Fibroblast of pulmonary artery (primary cell): ENCODE measurements at regions not wholly inside any gene's neighbourhood (a gene's known extent, or its start where the extent isn't known, plus 50 kb on each side); places are given as distances from the start of the nearest gene placed in this dataset.

Experiments used
- DNase-seq: peaks from one replicate; pipeline ENCODE4 v3.0.0-alpha.2; 2010; ENCODE audit warnings: low read depth
- H3K4me3 ChIP-seq: replicated peaks from 2 replicates; pipeline ENCODE4 v1.5.1; 2011; ENCODE audit warnings: low read depth, mild to moderate bottlenecking, control low read depth, low read length, moderate library complexity
- TF ChIP-seq, protein P1 (sequence below): IDR thresholded peaks from 2 replicates; pipeline ENCODE4 v1.5.1; 2011; ENCODE audit warnings: mild to moderate bottlenecking, control low read depth, low read length, inconsistent platforms; ENCODE audit errors: missing control alignments

DNA sequence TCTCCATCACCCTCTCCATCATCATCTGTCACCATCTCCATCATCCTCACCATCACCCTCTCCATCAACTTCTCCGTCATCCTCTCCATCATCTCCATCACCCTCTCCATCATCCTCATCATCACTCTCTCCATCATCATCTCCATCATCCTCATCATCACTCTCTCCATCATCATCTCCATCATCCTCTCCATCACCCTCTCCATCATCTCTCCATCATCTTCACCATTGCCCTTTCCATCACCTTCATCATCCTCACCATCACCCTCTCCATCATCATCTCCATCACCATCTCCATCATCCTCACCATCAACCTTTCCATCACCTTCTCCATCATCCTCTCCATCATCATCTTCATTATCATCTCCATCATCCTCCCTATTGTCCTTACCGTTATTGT, 565.5 kb upstream of the SGCD start:
- no peak overlapping the region for H3K4me3 ChIP-seq
- TF ChIP-seq, protein P1, sequence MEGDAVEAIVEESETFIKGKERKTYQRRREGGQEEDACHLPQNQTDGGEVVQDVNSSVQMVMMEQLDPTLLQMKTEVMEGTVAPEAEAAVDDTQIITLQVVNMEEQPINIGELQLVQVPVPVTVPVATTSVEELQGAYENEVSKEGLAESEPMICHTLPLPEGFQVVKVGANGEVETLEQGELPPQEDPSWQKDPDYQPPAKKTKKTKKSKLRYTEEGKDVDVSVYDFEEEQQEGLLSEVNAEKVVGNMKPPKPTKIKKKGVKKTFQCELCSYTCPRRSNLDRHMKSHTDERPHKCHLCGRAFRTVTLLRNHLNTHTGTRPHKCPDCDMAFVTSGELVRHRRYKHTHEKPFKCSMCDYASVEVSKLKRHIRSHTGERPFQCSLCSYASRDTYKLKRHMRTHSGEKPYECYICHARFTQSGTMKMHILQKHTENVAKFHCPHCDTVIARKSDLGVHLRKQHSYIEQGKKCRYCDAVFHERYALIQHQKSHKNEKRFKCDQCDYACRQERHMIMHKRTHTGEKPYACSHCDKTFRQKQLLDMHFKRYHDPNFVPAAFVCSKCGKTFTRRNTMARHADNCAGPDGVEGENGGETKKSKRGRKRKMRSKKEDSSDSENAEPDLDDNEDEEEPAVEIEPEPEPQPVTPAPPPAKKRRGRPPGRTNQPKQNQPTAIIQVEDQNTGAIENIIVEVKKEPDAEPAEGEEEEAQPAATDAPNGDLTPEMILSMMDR = no peak
- no peak for DNase-seq

DNA sequence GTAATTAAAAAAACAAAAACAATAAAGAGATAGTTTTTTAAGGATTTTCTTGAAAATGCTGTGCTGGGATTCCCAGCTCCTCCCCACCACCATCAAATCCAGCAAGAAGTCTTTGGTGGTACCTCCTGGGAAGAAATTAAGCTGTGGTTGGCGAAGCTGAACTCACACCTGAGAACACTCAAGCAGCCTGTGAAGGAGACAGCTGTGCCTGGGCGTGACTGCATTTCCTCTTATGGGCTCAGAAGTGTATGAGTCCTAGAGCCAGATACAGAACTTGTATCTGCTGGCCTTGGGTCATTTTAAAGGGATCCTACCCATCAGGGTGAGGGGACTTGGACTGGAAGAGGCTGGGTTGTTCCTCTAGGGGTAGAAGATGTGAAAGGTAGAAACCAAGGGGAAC, 561.2 kb upstream of the SGCD start:
- no peak for DNase-seq

DNA sequence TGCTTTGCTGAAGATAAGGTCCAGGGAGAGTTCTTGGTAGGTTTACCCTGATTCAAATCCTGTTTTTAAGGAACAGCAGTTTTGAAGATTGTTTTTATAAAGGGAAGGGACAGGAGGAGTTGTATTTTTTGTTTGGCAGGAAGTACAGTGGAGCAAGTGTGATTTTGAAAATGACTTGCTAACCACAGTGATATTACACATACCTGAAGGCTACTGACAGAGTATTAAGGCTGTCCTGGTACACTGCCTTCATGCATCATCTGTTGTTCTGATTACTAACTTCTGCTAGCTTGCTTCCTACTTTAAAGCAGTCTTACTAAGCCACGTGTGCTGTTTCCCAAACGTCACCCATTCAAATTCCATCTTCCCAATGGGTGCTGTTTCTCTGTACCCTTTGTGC, 559.5 kb upstream of the SGCD start:
- DNase-seq = no peak
- TF ChIP-seq, protein P1 = no peak
- H3K4me3 ChIP-seq = no peak overlapping the region

More for the DNA sequence above, 561.2 kb upstream of the SGCD start:
- TF ChIP-seq, protein P1 = no peak
- no peak overlapping the region for H3K4me3 ChIP-seq

DNA sequence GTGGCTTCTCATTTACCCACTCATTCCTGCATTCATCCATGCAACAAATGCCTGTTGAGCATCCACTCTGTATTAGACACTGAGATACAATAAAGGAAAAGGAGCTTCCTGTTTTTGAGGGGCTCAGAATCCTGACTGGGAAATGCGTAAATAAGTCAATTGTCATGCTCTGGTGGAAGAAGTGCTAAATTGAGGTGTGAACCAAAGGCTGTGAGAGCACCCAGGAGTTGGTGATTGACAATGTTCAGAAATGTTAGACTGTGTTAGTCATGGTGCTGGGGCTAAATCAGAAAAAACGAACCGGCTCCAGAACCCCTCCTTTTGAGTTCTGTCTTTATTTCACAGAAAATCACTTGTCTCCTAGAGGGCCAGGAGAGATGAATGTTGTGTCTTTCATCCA, 558.6 kb upstream of the SGCD start:
- TF ChIP-seq, protein P1 = no peak

DNA sequence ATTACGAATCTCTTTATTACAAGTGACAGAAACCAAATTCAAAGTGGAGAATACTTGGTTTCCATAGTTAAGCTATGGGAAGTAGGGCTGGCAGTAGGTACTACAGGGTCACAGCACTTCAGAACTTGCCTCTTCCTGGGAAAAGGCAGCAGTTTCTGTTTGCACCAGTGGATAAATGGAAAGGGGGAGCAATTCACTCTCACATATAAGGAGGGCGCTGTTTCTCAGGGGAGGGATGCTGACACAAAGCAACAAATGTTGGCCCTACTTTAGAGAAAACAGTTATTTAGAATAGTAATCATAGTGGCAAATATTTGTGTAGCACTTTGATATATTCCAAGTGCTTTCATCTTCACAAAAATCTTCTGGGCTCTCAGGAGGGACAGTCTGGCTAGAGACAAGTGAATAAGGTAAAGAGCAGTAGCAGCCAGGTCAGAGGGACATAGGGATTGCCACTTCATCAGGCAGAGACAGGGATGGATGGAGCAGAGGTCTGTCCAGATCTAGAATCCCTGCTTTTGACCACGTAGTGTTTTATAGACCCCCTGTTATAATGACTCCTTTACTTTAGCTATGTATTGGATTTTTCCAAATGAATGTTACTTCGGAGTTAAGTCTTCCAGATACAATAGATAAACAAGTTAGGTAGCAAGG, 554.8 kb upstream of the SGCD start:
- TF ChIP-seq, protein P1 = no peak
- no peak overlapping the region for H3K4me3 ChIP-seq
- DNase-seq = no peak

More for the DNA sequence above, 558.6 kb upstream of the SGCD start:
- H3K4me3 ChIP-seq = no peak overlapping the region
- DNase-seq = no peak

DNA sequence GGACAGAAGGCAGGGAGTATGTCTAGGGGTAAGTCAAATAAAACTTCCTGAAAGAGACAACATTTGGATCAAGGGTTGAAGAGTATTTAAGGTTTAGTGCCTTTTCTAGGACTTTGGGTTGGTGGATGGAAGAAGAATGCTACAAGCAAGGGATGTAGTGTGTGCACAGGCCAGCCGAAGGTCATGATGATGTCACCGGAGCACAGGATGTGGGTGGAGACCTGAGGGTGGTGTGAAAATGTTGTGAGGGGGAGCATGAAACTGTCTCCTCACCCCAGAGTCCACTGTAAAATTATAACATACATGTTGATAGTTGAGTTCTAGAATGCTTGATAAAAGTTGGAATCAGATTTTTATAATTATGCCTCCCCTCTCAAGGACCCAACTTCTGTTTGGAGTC, 553.3 kb upstream of the SGCD start:
- no peak for DNase-seq
- H3K4me3 ChIP-seq = no peak overlapping the region

More for the DNA sequence above, 553.3 kb upstream of the SGCD start:
- TF ChIP-seq, protein P1 = no peak
